Neural progenitor cell (in vitro differentiated cells): ENCODE measurements at regions not wholly inside any gene's neighbourhood (a gene's known extent, or its start where the extent isn't known, plus 50 kb on each side); places are given as distances from the start of the nearest gene placed in this dataset.

Source experiments
- DNase-seq: peaks from one replicate; pipeline ENCODE4 v3.0.0-alpha.2; 2016; ENCODE audit warnings: low spot score
- H2AFZ ChIP-seq: fragments of 200-600 bp; sonication (generic); replicated peaks from 2 replicates; pipeline ENCODE4 v1.6.1; 2016; ENCODE audit warnings: antibody characterized with exemption
- H3F3A ChIP-seq: fragments of 200-600 bp; sonication (generic); 2 replicates; pipeline ENCODE4 v1.6.1; 2016; ENCODE audit warnings: antibody characterized with exemption, low read depth
- H3K27ac ChIP-seq: fragments of 200-600 bp; sonication (generic); 2 replicates; pipeline ENCODE4 v1.5.1; 2016; ENCODE audit warnings: mild to moderate bottlenecking
- H3K27me3 ChIP-seq: fragments of 200-600 bp; sonication (generic); 2 replicates; pipeline ENCODE4 v1.6.1; 2016; ENCODE audit warnings: mild to moderate bottlenecking, moderate library complexity
- H3K36me3 ChIP-seq: fragments of 200-600 bp; sonication (generic); 2 replicates; pipeline ENCODE4 v1.5.1; 2016
- H3K4me1 ChIP-seq: fragments of 200-600 bp; sonication (generic); 2 replicates; pipeline ENCODE4 v1.6.1; 2016; ENCODE audit warnings: mixed run types
- H3K4me2 ChIP-seq: fragments of 200-600 bp; sonication (generic); 2 replicates; pipeline ENCODE4 v1.6.1; 2016
- H3K4me3 ChIP-seq: fragments of 200-600 bp; sonication (generic); 2 replicates; pipeline ENCODE4 v1.5.1; 2016
- H3K79me2 ChIP-seq: fragments of 200-600 bp; sonication (generic); 2 replicates; pipeline ENCODE4 v1.6.1; 2016; ENCODE audit warnings: low read depth
- H3K9ac ChIP-seq: fragments of 200-600 bp; sonication (generic); 2 replicates; pipeline ENCODE4 v1.6.1; 2016
- H3K9me3 ChIP-seq: fragments of 200-600 bp; sonication (generic); 2 replicates; pipeline ENCODE4 v1.5.1; 2016; ENCODE audit warnings: low read depth
- H4K20me1 ChIP-seq: fragments of 200-600 bp; sonication (generic); 2 replicates; pipeline ENCODE4 v1.6.1; 2016; ENCODE audit warnings: low read depth
- H3K27ac Mint-ChIP-seq: 3 replicates; pipeline ENCODE4 v1.8.0; 2021; ENCODE audit warnings: mixed read lengths
- H3K27me3 Mint-ChIP-seq: 2 replicates; pipeline ENCODE4 v1.8.0; 2022; ENCODE audit warnings: low read depth, mild to moderate bottlenecking, inconsistent platforms, moderate library complexity, mixed read lengths; ENCODE audit not compliant: insufficient read depth
- H3K36me3 Mint-ChIP-seq: 3 replicates; pipeline ENCODE4 v1.8.0; 2021; ENCODE audit warnings: mixed read lengths
- H3K4me1 Mint-ChIP-seq: 3 replicates; pipeline ENCODE4 v1.8.0; 2021; ENCODE audit warnings: mixed read lengths
- H3K4me3 Mint-ChIP-seq: 3 replicates; pipeline ENCODE4 v1.8.0; 2021; ENCODE audit warnings: mild to moderate bottlenecking, moderate library complexity, mixed read lengths
- H3K9me3 Mint-ChIP-seq: 3 replicates; pipeline ENCODE4 v1.8.0; 2020; ENCODE audit warnings: mixed read lengths
- EZH2 ChIP-seq: fragments of 200-600 bp; sonication (generic); IDR thresholded peaks from 2 replicates; pipeline ENCODE4 v1.6.1; 2017; ENCODE audit warnings: antibody characterized with exemption, mild to moderate bottlenecking, moderate library complexity
- EZH2phosphoT487 ChIP-seq: fragments of 200-600 bp; sonication (generic); IDR thresholded peaks from 2 replicates; pipeline ENCODE4 v1.6.1; 2017; ENCODE audit warnings: antibody characterized with exemption
- TF ChIP-seq, protein P1 (sequence below): fragments of 200-600 bp; sonication (generic); IDR thresholded peaks from 2 replicates; pipeline ENCODE4 v1.5.1; 2017; ENCODE audit warnings: antibody characterized with exemption, mild to moderate bottlenecking

GRCh38 chr2:221318376-221319130 lies 253.6 kb downstream of the EPHA4 start:
- no peak overlapping the region for H3K27ac Mint-ChIP-seq
- no peak overlapping the region for H3K9ac ChIP-seq
- no peaks in the 10 kb centered on the region for H3K36me3 ChIP-seq
- DNase-seq: no peak
- no peak overlapping the region for H3K4me3 ChIP-seq
- H3K36me3 Mint-ChIP-seq: no peaks in the 10 kb centered on the region
- no peaks in the 10 kb centered on the region for H3K4me1 ChIP-seq
- no peaks in the 10 kb centered on the region for H3F3A ChIP-seq
- H3K4me1 Mint-ChIP-seq: peaks cover 9% of the 10 kb centered on the region
- H3K9me3 Mint-ChIP-seq: no peaks in the 10 kb centered on the region
- peaks cover 5% of the 10 kb centered on the region for H3K27me3 Mint-ChIP-seq
- H3K9me3 ChIP-seq: no peaks in the 10 kb centered on the region
- no peak overlapping the region for H3K4me3 Mint-ChIP-seq
- H3K4me2 ChIP-seq: no peak overlapping the region
- TF ChIP-seq EZH2 (no peak), EZH2phosphoT487 (no peak)
- TF ChIP-seq, protein P1, sequence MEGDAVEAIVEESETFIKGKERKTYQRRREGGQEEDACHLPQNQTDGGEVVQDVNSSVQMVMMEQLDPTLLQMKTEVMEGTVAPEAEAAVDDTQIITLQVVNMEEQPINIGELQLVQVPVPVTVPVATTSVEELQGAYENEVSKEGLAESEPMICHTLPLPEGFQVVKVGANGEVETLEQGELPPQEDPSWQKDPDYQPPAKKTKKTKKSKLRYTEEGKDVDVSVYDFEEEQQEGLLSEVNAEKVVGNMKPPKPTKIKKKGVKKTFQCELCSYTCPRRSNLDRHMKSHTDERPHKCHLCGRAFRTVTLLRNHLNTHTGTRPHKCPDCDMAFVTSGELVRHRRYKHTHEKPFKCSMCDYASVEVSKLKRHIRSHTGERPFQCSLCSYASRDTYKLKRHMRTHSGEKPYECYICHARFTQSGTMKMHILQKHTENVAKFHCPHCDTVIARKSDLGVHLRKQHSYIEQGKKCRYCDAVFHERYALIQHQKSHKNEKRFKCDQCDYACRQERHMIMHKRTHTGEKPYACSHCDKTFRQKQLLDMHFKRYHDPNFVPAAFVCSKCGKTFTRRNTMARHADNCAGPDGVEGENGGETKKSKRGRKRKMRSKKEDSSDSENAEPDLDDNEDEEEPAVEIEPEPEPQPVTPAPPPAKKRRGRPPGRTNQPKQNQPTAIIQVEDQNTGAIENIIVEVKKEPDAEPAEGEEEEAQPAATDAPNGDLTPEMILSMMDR: no peak
- H3K27ac ChIP-seq: no peak overlapping the region
- H2AFZ ChIP-seq: no peak overlapping the region
- H3K27me3 ChIP-seq: no peaks in the 10 kb centered on the region
- H3K79me2 ChIP-seq: no peaks in the 10 kb centered on the region
- H4K20me1 ChIP-seq: no peaks in the 10 kb centered on the region

GRCh38 chr2:221322741-221323140 lies 249.4 kb downstream of the EPHA4 start:
- no peak overlapping the region for H3K4me2 ChIP-seq
- no peak overlapping the region for H2AFZ ChIP-seq
- no peak for DNase-seq
- no peaks in the 10 kb centered on the region for H3K27me3 ChIP-seq
- TF ChIP-seq, protein P1: no peak
- no peak for TF ChIP-seq EZH2
- no peak for TF ChIP-seq EZH2phosphoT487
- H3K4me1 Mint-ChIP-seq: peaks cover 9% of the 10 kb centered on the region
- H3K36me3 Mint-ChIP-seq: peaks cover 2% of the 10 kb centered on the region
- H3K27ac Mint-ChIP-seq: peak overlapping the region; percentile 58
- H3K79me2 ChIP-seq: no peaks in the 10 kb centered on the region
- no peaks in the 10 kb centered on the region for H3K4me1 ChIP-seq
- H3K36me3 ChIP-seq: no peaks in the 10 kb centered on the region
- H3K9me3 ChIP-seq: no peaks in the 10 kb centered on the region
- no peak overlapping the region for H3K9ac ChIP-seq
- no peak overlapping the region for H3K4me3 Mint-ChIP-seq
- H3K27ac ChIP-seq: no peak overlapping the region
- H3K4me3 ChIP-seq: no peak overlapping the region
- H4K20me1 ChIP-seq: no peaks in the 10 kb centered on the region
- peaks cover 5% of the 10 kb centered on the region for H3K27me3 Mint-ChIP-seq
- H3K9me3 Mint-ChIP-seq: no peaks in the 10 kb centered on the region
- H3F3A ChIP-seq: no peaks in the 10 kb centered on the region

DNA sequence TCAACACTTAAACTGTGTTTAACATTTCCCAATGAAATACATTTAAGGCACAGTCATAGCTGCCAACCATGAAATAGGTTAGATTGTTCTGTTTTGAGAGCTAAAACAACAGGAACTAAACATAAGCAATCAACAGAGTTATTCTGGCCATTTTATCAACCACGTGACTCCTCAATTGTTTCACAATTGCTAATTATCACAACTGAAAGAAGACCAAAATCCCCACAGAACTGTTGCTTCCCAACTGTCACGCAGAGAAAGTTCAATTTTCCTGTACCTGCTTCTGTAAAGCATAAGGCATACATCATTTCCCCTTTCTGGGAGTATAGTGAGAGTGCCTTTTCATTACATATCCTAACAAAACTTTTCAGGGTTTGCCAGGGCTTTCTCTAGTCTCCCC lies 248.6 kb downstream of the EPHA4 start:
- H2AFZ ChIP-seq: no peak overlapping the region
- no peak overlapping the region for H3K4me3 ChIP-seq
- peaks cover 7% of the 10 kb centered on the region for H3K27me3 Mint-ChIP-seq
- no peaks in the 10 kb centered on the region for H3K9me3 ChIP-seq
- H4K20me1 ChIP-seq: no peaks in the 10 kb centered on the region
- H3K4me3 Mint-ChIP-seq: no peak overlapping the region
- TF ChIP-seq EZH2: no peak
- TF ChIP-seq EZH2phosphoT487: no peak
- TF ChIP-seq, protein P1: no peak
- no peaks in the 10 kb centered on the region for H3K4me1 ChIP-seq
- H3K4me1 Mint-ChIP-seq: peaks cover 9% of the 10 kb centered on the region
- H3K36me3 Mint-ChIP-seq: peaks cover 2% of the 10 kb centered on the region
- H3K27ac ChIP-seq: no peak overlapping the region
- H3K27me3 ChIP-seq: no peaks in the 10 kb centered on the region
- H3K79me2 ChIP-seq: no peaks in the 10 kb centered on the region
- no peak overlapping the region for H3K27ac Mint-ChIP-seq
- H3K36me3 ChIP-seq: no peaks in the 10 kb centered on the region
- H3K9me3 Mint-ChIP-seq: no peaks in the 10 kb centered on the region
- no peak overlapping the region for H3K9ac ChIP-seq
- no peak overlapping the region for H3K4me2 ChIP-seq
- H3F3A ChIP-seq: no peaks in the 10 kb centered on the region
- DNase-seq: no peak
